ENCODE measurements at regions not wholly inside any gene's neighbourhood (a gene's known extent, or its start where the extent isn't known, plus 50 kb on each side); places are given as distances from the start of the nearest gene placed in this dataset.

GRCh38 chr13:107906131-107906530 lies 309.2 kb downstream of the LIG4 start:
- no peak for DNase-seq

GRCh38 chr13:107901996-107902562 lies 313.3 kb downstream of the LIG4 start:
- no peak for DNase-seq

- no peak for DNase-seq
Observed at GRCh38 chr13:107901230-107901629, 314.1 kb downstream of the LIG4 start.

GRCh38 chr13:107900775-107901174 lies 314.6 kb downstream of the LIG4 start:
- no peak for DNase-seq

- DNase-seq, result no peak
Observed at GRCh38 chr13:107886118-107886517, 329.2 kb downstream of the LIG4 start.

- DNase-seq, result no peak
Observed at GRCh38 chr13:107884564-107884963, 330.8 kb downstream of the LIG4 start.

GRCh38 chr13:107883561-107884175 lies 331.7 kb downstream of the LIG4 start:
- no peak for DNase-seq

GRCh38 chr13:107882708-107883560 lies 332.4 kb downstream of the LIG4 start:
- DNase-seq, result no peak

- no peak for DNase-seq
Observed at GRCh38 chr13:107881362-107881761, 334.0 kb downstream of the LIG4 start.

- no peak for DNase-seq
Observed at GRCh38 chr13:107874456-107874855, 340.9 kb downstream of the LIG4 start.

GRCh38 chr13:107873926-107874325 lies 341.4 kb downstream of the LIG4 start:
- DNase-seq, result no peak

- DNase-seq, result no peak
Observed at GRCh38 chr13:107870400-107870799, 344.9 kb downstream of the LIG4 start.

- peak; percentile 71 for DNase-seq
Observed at GRCh38 chr13:107867701-107868661, 347.4 kb downstream of the LIG4 start.

GRCh38 chr13:107866941-107867623 lies 348.3 kb downstream of the LIG4 start:
- DNase-seq, result peak; percentile 52

GRCh38 chr13:107866032-107866940 lies 349.1 kb downstream of the LIG4 start:
- DNase-seq, result no peak

GRCh38 chr13:107865643-107866031 lies 349.7 kb downstream of the LIG4 start:
- no peak for DNase-seq

- DNase-seq, result no peak
Observed at GRCh38 chr13:107865318-107865575, 350.1 kb downstream of the LIG4 start.

- DNase-seq, result peak; percentile 64
Observed at GRCh38 chr13:107864543-107865317, 350.6 kb downstream of the LIG4 start.

- DNase-seq, result no peak
Observed at GRCh38 chr13:107860284-107860683, 355.1 kb downstream of the LIG4 start.

- DNase-seq, result no peak
Observed at GRCh38 chr13:107854880-107855279, 360.5 kb downstream of the LIG4 start.

- DNase-seq, result no peak
Observed at GRCh38 chr13:107852072-107852471, 363.3 kb downstream of the LIG4 start.

All from NCI-H187 treated with DMSO at 0.1 percent for 48 hours (cell line).